Ishikawa (cell line): ENCODE measurements at regions not wholly inside any gene's neighbourhood (a gene's known extent, or its start where the extent isn't known, plus 50 kb on each side); places are given as distances from the start of the nearest gene placed in this dataset.

Experiments
- CREB1 ChIP-seq: IDR thresholded peaks from 2 replicates; pipeline ENCODE4 v1.6.1; 2012; ENCODE audit warnings: low read depth
- EP300 ChIP-seq: IDR thresholded peaks from 2 replicates; pipeline ENCODE4 v1.6.1; 2012; ENCODE audit warnings: borderline replicate concordance
- FOXM1 ChIP-seq: IDR thresholded peaks from 2 replicates; pipeline ENCODE4 v1.6.1; 2012; ENCODE audit warnings: low read depth, borderline replicate concordance
- REST ChIP-seq: IDR thresholded peaks from 2 replicates; pipeline ENCODE4 v1.6.1; 2012; ENCODE audit warnings: low read depth, mild to moderate bottlenecking
- TAF1 ChIP-seq: IDR thresholded peaks from 2 replicates; pipeline ENCODE4 v1.6.1; 2012; ENCODE audit warnings: low read depth, mild to moderate bottlenecking
- YY1 ChIP-seq: IDR thresholded peaks from 2 replicates; pipeline ENCODE4 v1.6.1; 2012; ENCODE audit warnings: low read depth
- ZBTB7A ChIP-seq: IDR thresholded peaks from 2 replicates; pipeline ENCODE4 v1.6.1; 2012; ENCODE audit warnings: low read depth
- TF ChIP-seq, protein P1 (sequence below): IDR thresholded peaks from 2 replicates; pipeline ENCODE4 v1.6.1; 2012

DNA sequence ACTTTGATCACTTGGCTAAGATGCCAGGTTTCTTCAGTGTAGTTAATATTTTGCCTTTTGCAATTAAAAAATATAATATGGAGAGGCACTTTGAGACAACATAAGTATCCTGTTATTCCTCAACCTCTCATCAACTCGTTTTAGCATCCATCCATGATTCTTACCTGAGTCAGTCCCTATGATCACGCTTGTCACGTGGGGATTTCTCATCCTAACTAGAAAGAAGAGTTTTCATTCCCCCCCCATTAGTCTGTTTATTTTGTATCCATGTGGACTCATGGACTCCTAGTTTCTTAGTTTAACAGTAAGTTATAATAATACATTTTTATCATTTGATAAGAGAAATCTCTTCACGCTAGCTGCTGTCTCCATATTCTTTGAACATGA is 110.3 kb downstream of the SLC25A47 start:
- TF ChIP-seq REST (no peak), EP300 (no peak), CREB1 (no peak), FOXM1 (no peak), TAF1 (no peak), ZBTB7A (no peak), YY1 (no peak)
- TF ChIP-seq, protein P1, sequence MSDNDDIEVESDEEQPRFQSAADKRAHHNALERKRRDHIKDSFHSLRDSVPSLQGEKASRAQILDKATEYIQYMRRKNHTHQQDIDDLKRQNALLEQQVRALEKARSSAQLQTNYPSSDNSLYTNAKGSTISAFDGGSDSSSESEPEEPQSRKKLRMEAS = no peak
